ENCODE measurements at regions not wholly inside any gene's neighbourhood (a gene's known extent, or its start where the extent isn't known, plus 50 kb on each side); places are given as distances from the start of the nearest gene placed in this dataset.

- TF ChIP-seq CTCF (conservative IDR thresholded peaks at IDR 0.05; ENCODE audit: low read depth, low read length) (no peak), EZH2 (IDR thresholded peaks at IDR 0.05; ENCODE audit: borderline replicate concordance, low read depth, low read length, poor library complexity, severe bottlenecking) (no peak)
Observed at GRCh38 chr2:138190999-138191398, 226.7 kb downstream of the HNMT start.
